ENCODE measurements at regions not wholly inside any gene's neighbourhood (a gene's known extent, or its start where the extent isn't known, plus 50 kb on each side); places are given as distances from the start of the nearest gene placed in this dataset.
"Not testable (repeated sequence)": the region's sequence is repeated elsewhere in the genome, so short reads cannot be mapped to it uniquely, and the experiment has no call there.

DNA sequence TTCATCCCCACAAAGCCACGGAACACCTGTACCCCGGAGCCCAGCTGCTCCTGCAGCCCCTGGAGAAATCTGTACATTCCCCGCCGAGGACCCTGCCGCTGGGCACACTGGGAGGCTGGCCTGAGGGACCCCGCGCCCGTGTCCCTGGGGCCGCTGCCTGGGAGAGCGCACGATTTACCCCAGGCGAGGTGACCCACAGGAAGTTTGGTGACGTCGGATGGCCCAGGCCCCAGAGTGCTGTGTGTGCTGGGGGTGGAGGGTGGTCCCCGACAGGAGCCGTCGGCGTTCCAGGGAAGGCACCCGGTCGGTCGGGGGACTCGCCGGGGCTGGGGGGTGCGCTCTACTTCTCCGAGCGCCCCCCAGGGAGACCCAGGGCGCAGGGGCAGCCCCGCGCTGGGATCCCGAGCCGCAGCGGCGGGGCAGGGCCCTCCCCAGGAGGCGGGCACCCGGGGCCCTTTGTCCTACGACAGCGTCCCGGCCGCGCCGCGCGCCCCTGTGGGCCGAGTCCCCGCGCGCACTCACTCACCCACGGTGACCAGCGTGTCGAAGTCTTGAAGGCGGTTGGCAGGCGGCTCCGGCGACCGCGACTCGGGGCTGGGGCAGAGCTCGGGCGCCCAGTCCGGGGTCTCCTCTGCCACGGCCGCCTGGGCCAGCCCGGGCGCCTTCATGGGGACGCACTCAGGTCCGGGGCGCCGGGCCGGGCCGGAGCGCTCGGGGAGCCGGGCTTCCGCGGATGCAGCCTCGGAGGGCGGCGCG lies 206.4 kb upstream of the PRKX start:
- not testable (repeated sequence) for DNase-seq (ENCODE audit: low spot score)

- not testable (repeated sequence) for DNase-seq (ENCODE audit: low spot score)
Measured at GRCh38 chrX:3914813-3915212, 201.4 kb upstream of the PRKX start.

DNA sequence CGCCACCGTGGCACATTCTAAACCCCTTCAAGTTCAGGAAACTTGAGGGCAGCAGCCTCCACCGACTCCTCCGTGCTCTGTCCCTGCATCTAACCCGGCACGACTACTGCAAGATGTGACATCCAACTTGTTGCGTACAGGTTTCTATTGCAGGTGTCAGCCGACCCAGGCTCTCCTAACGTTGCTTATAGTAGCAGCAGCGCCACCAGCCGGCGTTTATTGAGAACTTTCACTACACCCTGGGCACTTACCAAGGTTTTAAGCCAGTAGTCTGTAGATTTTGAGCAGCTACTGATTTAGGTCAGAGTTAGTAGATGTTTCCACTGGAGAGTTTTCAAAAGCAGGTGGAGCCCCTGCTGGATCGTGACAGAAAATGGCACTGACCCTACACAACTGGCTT lies 200.6 kb upstream of the PRKX start:
- DNase-seq (ENCODE audit: low spot score), result not testable (repeated sequence)

DNA sequence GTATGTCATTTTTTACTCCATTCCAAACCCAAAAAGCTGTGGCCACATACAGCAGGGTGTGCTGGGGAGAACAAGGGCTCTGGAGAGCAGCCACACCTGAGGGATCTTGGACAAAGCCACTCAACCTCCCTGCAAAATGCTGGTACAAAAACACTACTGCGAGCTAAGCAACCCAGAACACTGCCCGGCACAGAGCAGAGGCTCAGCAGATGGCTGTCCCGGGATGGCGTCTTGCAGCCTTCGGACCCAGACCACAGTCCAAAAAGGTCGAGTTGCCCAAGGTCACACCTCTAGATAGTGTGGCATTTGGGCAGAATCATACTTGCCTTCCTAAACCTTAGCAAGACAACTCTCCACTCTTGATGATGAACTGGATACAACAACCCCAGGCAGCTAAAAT lies 197.6 kb upstream of the PRKX start:
- DNase-seq (ENCODE audit: low spot score), result not testable (repeated sequence)

DNA sequence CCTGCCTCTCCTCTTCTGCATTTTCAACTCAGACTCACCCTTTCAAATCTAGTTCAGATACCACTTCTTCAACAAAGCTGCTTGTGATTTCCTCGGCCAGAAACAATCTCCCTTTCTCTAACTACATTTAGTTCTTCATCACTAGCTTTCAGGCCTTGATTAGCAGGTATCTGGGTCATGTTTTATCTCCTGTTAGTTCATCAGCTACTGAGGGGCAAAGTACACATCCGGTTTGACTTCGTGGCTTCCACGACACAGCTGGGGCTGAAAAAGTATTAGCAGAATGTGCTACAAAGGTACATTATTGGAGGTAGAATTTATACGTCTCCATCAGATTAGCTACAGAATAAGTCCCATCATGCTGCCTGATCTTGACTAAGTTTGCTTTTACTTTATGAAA lies 197.2 kb upstream of the PRKX start:
- not testable (repeated sequence) for DNase-seq (ENCODE audit: low spot score)

GRCh38 chrX:3905522-3906258 lies 192.2 kb upstream of the PRKX start:
- not testable (repeated sequence) for DNase-seq (ENCODE audit: low spot score)

- not testable (repeated sequence) for DNase-seq (ENCODE audit: low spot score)
Measured at GRCh38 chrX:3902222-3902621, 188.8 kb upstream of the PRKX start.

- not testable (repeated sequence) for DNase-seq (ENCODE audit: low spot score)
Measured at GRCh38 chrX:3896755-3897154, 183.3 kb upstream of the PRKX start.

DNA sequence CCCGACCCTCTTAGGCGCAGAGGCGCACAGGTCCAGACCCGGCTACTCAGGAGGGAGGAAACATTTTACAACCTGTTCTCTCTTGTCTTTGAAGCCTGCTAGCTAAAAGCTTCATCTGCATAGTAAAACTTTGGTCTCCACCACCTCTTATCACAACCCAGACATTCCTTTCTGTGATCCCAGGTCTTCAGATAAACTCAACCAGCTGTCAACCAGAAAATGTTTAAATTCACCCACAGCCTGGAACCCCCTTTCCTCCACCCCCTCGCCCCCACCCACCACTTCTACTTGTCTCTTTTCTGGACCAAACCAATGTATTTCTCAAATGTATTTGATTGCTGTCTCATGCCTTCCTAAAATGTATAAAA lies 169.1 kb upstream of the PRKX start:
- not testable (repeated sequence) for DNase-seq (ENCODE audit: low spot score)

- DNase-seq (ENCODE audit: low spot score), result not testable (repeated sequence)
Measured at GRCh38 chrX:3881898-3882552, 168.6 kb upstream of the PRKX start.

GRCh38 chrX:3881255-3881895 lies 167.9 kb upstream of the PRKX start:
- DNase-seq (ENCODE audit: low spot score), result not testable (repeated sequence)

DNA sequence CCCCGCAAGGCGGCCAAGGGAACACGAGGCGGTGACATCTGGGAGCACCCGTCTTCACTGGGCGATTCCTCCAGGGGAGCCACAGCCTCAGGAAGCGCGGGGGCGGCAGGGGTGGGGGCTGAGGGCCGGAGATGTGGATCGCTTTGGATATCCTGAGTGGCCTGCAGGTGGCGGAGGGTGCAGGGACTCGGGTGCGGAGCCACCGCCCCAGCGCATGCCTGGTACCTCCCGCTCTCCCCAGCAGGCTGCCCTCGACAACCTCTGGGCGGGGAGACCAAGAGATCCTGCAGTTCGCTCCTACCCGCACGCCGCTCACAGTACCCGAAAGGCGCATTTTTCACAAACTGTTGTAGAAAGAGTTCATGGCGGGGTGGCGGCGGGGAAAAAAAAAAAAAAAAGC lies 162.9 kb upstream of the PRKX start:
- DNase-seq (ENCODE audit: low spot score), result not testable (repeated sequence)

- not testable (repeated sequence) for DNase-seq (ENCODE audit: low spot score)
Measured at GRCh38 chrX:3875638-3876037, 162.2 kb upstream of the PRKX start.

- DNase-seq (ENCODE audit: low spot score), result not testable (repeated sequence)
Measured at GRCh38 chrX:3872226-3872879, 158.9 kb upstream of the PRKX start.

- DNase-seq (ENCODE audit: low spot score), result not testable (repeated sequence)
Measured at GRCh38 chrX:3867067-3867831, 153.8 kb upstream of the PRKX start.

GRCh38 chrX:3858332-3858731 lies 144.9 kb upstream of the PRKX start:
- not testable (repeated sequence) for DNase-seq (ENCODE audit: low spot score)

DNA sequence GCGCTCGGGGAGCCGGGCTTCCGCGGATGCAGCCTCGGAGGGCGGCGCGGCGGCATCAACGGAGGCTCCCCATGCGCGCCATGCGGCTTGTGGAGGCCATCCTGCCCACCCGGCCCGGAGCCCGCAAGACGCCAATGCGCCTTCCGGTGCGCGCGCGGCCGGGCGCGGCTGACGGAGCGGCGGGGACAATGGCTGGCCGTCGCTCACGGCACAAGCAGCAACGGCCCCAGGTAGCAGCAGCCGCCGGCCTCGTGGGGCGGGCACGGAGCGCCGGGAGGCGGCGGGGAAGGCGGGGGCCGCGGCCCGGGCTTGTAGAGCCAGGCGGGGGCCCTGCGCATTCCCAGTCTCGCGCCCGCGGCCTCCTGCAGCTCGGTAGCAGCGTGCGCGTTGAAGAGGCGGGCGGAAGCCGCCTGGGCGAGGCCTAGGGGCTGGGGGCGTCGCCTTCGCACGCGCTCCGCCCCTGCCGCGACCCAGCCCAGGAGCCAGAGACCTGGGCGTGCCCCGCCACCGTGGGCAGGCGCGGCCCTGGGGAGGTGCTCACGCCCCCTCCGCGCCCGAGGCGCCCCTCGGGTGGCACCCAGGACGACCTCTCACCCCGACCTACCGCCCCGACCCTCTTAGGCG lies 130.2 kb upstream of the PRKX start:
- not testable (repeated sequence) for DNase-seq (ENCODE audit: low spot score)

GRCh38 chrX:3842822-3843521 lies 129.5 kb upstream of the PRKX start:
- DNase-seq (ENCODE audit: low spot score), result not testable (repeated sequence)

DNA sequence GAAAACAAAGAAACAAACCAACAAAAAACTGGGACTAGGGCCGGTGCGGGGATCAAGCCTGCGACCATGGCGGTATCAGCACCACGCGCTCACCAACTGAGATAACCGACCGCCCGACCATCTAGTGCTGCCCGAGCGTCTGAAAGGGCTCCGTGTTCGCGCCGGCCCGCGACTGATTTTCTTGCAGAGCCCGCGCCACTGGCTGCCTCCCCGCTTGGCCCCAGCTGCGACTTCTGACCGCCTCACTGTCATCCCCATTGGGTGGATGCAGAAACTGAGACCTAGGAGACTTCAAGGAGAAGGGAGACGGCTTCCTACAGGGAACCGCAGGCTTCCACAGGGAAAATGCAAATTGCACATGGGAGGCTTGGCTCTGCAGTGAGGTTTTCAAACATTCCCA lies 125.3 kb upstream of the PRKX start:
- DNase-seq (ENCODE audit: low spot score), result not testable (repeated sequence)
